B cell (primary cell): ENCODE measurements at regions not wholly inside any gene's neighbourhood (a gene's known extent, or its start where the extent isn't known, plus 50 kb on each side); places are given as distances from the start of the nearest gene placed in this dataset.

Experiments used
- EZH2 ChIP-seq: IDR thresholded peaks from 2 replicates; pipeline ENCODE4 v1.6.1; 2012; ENCODE audit warnings: borderline replicate concordance, low read depth, mild to moderate bottlenecking, moderate library complexity, low read length; ENCODE audit not compliant: insufficient read depth, poor library complexity, severe bottlenecking
- TF ChIP-seq, protein P1 (sequence below): fragments of 200-600 bp; IDR thresholded peaks from one replicate; pipeline ENCODE4 v1.8.0; 2022; ENCODE audit warnings: antibody characterized with exemption, mild to moderate bottlenecking

DNA sequence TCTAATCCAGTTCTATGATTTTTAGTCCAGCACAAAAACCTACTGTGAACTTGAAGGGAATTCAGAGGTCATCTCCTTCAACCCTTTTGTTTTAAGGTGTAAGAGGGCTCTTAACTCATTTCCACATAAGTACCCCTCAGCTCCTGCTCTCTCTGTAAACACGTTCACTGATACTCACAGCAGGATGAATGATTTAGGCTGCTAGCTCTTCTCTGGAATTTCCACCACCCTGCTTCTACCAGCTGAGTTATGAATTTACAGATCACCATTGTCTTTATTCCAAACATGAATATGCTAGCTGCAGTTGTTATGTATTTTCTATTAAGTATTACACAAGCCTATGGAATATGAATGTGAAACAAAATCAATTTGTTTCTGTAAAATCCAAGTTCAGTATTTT, 101.3 kb upstream of the NANOGP8 start:
- TF ChIP-seq, protein P1, sequence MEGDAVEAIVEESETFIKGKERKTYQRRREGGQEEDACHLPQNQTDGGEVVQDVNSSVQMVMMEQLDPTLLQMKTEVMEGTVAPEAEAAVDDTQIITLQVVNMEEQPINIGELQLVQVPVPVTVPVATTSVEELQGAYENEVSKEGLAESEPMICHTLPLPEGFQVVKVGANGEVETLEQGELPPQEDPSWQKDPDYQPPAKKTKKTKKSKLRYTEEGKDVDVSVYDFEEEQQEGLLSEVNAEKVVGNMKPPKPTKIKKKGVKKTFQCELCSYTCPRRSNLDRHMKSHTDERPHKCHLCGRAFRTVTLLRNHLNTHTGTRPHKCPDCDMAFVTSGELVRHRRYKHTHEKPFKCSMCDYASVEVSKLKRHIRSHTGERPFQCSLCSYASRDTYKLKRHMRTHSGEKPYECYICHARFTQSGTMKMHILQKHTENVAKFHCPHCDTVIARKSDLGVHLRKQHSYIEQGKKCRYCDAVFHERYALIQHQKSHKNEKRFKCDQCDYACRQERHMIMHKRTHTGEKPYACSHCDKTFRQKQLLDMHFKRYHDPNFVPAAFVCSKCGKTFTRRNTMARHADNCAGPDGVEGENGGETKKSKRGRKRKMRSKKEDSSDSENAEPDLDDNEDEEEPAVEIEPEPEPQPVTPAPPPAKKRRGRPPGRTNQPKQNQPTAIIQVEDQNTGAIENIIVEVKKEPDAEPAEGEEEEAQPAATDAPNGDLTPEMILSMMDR, result no peak
- TF ChIP-seq EZH2, result no peak
